HG03097 (cell line): ENCODE measurements at regions not wholly inside any gene's neighbourhood (a gene's known extent, or its start where the extent isn't known, plus 50 kb on each side); places are given as distances from the start of the nearest gene placed in this dataset.

ENCODE experiments used
- ATAC-seq: cut with Tn5 transposase; IDR thresholded peaks from one replicate; pipeline ENCODE4 v1.9.1; 2021; ENCODE audit not compliant: unreplicated experiment, low FRiP score

DNA sequence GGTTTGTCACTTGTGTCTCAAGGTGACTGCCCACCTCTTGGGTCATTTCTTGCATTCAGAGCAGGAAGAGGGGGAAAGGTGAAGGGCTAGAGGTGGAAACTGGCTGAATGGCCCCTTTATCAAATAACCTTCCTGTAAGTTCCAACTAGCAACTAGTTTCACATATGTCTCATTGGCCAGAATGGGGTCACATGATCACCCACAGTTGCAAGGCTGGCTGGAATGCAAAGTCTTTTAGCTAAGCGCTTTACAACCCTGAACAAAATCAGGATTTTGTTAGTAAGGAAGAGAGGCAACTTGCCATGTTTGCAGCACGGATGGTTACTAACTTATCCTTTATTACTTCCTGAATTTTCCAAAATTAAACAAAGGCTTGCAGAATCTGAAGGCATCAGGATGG, 156.3 kb downstream of the EMX2 start:
- no peak for ATAC-seq

DNA sequence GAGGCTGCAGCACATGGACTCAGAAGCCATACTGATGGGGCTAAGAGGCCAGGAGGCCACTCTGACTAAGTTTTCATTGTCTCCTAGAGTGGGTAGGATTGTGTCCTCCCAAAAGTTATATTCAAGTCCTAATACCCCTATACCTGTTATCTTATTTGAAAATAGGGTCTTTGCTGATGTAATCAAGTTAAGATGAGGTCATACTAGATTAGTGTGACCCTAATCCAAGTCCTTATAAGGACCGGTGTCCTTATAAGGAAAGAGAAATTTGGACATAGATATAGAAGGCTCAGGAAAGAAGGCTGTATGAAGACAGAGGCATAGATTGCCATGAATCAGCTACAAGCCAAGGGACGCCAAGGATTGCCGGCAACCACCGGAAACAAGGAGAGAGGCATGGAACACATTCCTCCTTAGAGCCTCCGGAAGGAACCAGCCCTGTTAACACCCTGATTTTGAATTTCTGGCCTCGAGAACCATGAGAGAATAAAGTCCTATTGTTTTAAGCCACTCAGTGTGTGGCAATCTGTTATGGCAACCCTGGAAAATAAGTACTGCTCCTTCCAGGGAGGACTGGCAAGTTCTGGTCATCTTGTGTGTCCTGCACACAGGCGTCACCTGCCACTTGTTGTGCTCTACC, 157.0 kb downstream of the EMX2 start:
- ATAC-seq, result no peak

DNA sequence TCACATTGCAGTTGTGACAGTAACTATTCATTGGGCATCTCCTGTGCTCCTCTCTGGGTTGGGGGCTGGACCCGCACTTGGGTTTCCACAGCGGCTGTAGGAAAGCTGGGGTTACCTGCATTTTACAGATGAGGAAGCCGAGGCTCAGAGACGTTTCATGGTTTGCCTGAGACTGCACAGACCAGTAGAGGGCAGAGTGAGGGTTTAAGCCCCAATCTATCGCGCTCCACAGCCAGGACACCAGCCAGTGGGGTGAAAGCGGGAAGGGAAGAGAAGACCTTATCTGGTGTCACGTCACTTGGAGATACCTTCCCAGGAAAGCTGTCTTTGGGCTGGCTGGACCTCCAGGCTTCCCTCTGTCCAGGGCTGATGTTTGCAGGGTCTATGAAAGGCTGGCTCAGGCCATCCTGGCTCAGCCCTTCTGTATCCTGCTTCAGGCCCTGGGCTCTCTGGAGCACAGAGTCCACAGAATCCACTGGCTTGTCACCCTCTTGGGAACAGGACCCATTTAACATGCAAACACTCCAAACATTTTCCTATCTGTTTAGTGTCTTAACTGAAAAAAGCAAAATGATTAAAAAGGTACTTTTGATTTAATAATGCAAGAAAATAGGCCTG, 167.7 kb downstream of the EMX2 start:
- ATAC-seq, result no peak

DNA sequence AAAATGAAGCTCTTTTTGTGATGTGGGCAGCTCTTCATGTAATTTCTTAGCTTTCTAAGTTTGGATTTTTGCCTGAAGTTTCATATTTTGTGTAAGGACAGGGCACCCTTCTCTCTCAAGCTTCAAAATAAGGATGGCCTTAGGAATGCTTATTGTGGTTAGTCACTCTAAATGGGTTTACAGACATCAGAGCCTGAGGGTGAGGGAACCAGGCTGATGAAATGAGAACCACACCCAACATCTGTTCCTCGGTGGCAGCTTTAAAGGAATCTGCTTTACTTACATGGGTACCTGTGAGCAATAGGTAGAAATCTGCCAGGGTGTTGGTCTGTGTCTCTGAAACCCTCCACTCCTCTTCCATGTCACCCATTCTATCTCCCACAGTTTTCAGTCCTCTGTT, 174.3 kb downstream of the EMX2 start:
- no peak for ATAC-seq

DNA sequence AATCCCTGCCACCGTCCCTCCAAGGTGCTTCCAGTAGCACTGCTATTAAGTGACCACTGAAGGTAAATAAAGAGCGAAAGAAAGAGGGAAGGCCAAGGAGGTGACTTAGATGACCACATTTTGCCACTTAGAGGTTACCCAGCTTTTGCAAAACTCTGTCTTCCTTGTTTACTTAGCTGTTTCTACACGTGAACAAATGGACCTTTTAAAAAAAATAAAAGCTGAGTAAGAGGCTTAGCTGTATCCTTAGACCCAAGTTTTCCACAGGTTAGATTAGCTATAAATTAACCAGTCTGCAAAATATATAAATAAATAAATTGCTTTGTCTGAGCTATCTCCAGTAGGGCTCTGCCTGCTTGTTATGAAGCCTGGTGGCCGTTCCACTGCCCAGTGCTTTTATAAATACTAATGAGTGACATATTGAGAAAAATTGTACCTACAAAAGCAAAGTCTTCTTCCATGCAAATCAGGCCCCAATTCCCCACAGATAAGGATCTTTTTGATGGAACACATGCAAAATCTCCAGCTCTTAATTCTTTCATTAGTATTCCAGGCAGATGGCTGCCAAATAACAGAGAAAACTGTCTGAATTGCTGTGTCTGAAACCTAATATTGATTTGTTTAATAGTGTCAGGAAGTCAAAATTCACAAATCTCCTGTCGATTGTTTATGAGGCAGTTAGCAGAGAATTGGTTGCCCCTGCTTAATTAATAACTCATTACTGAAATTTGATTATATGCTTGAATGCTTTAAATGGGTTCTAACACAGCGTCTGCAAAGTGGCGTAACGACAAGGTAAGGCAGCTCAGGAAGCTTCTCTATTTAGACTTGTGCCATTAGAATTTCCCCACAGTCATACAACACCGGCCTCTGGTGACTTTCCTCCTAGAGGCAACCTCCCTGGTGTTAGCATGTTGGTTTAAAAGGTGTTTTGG, 176.7 kb downstream of the EMX2 start:
- no peak for ATAC-seq

DNA sequence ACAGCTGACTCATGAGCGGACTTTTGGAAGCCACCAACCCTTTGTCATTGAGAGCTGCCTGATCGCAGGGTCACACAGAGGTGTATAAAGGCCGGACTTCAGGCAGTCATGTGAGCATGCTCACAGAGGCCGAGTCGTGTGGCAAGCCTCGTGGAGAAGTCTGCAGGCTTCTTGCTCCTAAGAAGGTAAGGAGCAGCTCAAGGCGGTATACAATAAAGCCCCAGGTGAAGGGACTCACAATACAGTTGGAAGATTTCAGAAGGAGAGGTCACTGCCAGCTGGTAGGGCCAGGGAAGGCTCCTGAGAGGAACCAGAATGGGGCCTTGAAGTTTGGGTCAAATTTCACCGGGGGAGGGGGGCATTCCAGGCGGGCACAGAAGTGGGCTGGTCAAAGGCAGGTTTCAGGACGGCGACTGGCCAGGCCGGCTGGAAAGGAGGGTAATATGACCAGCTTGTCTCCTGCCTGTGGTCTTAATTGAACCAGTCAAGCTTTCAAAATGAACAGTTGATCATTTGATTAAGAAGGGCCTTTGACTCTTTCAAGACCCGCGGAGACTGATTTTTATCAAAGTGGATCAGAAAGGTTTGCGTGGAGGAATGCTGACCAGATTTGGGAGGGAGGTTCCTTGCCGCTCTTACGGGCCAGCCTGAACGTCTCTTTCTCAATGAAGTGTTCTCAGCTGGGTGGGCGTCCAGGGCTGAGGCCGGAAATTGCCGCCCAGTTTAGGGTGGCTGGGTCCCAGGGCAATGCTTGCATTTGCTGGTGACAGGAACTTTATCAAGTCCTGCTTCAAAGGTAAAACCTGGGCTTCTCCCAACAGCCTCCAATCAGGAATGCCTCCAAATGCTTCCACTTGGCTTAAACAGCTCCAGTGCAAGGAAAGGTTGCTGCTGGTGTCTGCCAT, 178.6 kb downstream of the EMX2 start:
- no peak for ATAC-seq

DNA sequence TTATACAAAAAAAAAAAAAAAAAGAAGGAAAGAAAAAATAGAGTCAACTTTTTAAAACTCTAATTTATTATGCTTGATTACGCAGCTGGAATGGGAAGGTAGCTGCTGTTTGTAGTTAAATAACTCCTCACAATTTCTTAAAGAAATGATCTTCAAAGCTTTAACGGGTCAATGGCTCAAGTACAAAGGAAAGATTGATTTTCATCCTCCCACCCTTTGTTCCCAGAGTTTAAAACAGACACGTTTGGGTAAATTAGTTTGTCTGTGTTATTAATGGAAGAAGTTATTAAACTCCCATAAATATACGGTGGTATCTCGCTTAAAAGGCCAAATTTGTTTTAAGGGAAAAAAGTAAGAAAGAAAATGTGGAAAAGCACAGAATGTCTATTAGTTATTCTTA, 179.3 kb downstream of the EMX2 start:
- ATAC-seq, result no peak

DNA sequence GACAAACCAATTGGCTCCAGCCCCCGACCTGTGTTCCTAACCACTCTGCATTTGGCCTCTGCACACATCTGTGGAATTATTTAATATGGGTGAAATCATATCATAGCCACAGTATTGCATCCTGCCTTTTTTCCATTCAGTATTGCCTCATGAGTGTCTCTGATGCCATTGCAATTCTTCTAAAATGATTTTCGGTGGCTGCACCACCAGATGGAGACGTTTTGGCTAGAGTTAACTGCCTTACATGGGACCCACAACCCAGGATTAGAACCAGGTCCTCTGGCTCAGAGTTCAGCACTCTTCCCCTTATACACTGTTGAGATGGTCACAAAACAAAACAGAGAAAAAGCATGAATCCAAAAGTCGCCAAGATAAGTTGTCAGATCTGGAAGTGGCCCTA, 180.8 kb downstream of the EMX2 start:
- ATAC-seq, result no peak

DNA sequence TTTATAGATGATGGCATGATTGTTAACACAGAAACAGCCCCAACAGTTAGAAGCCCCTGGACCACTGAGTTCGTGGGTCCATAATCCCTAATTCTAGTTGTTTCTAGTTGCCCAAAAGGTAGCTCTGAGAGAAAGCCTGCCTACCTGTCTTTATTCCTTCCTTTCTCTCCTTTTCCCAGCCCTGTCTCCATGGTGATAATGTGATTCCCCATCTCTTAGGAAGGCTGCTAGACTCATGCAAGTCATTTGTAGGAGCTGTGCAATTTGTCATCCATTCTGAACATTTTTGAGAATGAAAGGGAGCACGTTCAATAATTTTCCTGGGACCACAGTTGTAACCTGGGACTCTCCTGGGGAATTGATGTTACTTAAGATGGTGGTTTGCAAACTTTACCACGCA, 183.4 kb downstream of the EMX2 start:
- ATAC-seq, result no peak

DNA sequence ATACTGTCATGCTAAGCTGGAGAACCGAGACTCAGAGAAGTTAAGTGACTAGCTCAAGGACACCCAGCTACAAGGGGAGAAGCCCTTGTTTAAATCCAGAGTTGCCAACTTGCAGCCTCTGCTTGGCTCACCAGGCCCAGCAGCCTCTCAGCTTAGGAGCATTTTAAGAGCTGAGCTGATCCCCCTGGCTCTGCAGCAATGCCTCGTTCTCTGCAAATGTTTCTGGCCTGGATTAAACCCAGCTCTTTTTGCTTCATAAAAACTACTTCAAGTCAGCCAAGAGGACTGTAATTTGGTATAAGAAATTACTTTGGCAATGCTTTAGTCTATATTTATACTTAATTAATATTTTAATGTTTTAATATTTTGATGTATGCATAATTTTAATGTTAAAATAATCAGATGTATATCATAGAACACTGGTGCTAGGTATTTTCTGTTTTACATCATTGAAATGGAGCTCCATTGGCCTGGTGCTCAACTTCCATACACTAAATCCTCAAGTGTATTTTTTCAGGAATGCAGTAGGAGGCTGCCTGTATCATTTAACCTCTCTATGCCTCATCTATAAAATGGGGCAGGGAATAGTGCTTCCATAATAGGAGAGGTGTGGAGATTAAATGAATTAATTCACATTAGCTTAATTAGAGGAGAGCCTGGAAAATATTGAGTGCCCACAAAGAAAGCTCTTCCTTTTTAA, 184.2 kb downstream of the EMX2 start:
- no peak for ATAC-seq

DNA sequence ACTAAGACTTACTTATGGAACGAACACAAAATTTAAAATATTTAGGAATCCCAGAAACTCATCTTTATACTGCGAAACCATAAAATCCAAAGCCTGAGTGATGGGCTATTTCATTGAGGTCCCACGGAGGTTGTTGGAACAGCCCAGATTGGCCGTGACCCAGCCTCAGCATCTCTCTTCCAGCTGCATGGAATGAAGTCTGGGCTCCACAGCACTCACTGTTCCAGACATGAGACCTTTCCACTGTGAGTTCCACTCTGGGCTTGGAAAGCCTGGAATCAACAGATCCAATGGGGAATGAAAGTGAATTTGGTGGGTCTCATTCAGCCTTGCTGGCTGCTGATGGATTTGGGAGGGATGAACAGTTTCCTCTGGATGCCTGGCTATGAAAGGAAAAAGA, 184.9 kb downstream of the EMX2 start:
- no peak for ATAC-seq

DNA sequence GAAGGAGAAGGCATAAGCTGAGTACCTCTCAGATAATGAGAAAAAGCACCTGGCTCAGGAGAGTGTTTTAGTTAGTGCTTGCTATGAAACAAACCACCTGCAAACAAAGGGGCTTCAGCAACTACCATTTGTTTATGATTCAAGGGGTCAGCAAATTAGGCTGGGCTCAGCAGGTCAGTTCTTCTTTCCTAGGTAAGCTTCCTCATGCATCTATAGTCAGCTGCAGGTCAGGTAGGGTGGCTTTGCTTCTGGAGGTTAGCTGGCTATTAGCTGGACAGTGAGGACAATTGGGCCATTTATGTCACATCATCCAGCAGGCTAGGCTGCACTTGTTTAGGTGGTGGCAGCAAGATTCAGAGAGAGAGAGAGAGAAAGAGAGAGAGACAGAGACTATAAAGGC, 185.5 kb downstream of the EMX2 start:
- no peak for ATAC-seq

DNA sequence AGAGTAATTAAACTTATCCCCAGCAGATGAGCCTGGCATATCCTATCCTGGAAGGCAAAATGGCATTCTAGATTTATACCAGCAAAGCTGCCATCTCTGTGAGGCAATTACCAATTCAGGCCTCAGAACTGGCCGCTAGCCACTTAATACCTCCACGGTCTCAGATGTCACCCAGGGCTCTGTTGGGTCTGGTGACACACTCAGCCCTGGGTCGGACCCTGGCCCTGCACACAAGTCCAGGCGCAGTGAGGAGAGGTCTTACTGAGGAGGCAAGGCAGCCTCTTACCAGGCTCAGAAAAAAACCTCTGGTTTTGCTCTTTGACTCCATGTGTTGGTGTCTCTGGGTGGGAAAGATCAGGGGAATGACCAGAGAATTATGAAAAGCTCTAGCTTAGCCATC, 186.6 kb downstream of the EMX2 start:
- no peak for ATAC-seq

DNA sequence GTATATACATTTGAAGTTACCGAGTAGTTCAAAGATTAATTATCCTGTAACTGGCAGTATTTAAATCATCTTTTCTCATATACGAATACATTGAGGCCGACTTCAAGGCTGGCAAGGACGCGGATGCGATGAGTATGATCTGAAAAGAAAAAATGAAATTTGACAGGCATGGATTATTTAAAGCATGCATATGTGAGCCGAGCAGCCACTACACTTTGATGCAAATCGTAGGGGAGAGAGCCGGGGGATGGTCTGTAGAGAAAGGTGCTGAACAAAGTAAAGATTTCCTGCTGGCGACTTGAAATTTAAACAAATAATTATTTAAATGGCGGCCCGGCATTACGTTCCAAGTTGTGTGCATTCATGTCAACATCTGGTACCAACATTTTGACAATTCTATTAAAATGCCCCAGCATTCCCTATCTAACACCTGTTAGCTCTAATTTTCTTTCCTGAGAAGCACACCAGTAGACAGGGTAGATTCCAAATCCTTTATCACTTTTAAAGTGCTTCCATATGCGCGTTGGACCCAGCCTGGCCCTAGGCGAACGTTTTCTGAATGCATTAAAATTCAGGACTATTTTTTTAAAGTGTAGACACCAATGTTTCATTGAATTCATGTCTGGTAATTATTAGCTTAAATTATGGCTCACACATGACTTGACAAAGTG, 188.7 kb downstream of the EMX2 start:
- no peak for ATAC-seq

DNA sequence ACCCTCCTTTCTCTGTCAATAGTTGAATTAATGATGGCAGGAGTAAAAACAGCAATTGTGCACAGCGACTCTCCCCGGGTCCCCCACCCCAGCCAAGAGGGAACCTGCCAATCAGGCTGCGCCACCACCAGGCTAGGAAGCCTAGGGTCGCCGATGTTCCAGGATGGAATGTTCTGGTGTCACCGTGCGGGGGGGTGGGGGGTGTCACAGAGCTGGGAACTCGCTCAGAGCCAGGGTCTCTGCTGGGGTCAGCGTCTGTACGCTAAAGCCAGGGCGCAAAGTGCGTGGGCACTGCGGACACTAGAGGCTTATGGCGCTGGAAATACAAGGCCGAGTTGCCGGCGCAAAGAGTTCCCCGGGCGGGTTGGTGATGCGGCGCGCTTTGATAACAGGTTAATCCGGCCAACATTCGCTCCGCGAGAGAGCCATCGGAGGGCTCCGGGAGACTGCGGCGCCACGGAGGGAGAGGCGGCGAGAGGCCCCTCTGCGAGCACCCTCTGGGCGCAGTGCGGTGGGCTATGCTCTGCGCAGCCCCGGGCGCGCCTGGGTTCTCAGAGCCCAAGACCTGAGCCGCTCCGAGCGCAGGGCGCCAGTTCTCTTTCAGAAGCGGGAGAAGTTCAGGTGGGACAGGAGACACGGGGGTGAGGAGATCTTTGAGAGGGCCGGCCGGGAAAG, 192.3 kb downstream of the EMX2 start:
- ATAC-seq, result no peak

DNA sequence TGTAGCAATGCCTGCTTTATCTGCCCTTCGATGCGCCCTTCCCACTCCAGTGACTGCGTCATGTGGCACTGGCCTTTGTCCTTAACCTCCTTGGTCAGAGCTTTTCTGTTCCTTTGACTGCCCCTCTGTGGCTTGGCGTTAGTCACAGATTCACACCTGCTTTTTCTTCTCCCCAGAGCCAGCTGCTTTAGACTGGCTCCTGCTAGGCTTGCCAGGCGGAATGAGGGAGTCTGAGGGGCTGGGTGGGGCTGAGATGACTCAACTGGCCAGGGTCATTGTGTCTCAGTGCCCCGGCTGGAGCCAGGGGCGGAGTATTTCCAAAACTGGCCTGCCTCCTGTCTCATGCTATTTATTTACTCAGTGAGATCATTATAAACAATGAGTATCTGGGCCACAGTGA, 194.1 kb downstream of the EMX2 start:
- ATAC-seq, result no peak

DNA sequence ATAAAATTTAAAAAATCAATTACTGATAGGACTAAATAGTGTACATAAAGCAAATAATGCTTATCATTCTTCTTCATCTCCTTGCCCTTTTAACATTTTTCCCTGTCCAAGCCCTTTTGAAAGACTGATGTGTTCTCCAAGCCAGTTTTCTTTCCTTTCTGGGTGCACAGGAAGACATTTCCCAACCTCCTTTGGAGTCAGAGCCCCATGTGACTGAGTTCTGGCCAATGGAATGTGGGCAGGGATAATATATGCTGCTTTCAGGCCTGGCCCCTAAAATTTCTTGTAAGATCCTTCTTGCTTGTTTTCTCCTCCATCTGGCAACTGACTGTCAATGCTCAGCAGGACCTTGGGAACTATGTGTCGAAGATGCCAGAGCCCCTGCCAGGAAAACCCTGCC, 197.5 kb downstream of the EMX2 start:
- ATAC-seq, result no peak

DNA sequence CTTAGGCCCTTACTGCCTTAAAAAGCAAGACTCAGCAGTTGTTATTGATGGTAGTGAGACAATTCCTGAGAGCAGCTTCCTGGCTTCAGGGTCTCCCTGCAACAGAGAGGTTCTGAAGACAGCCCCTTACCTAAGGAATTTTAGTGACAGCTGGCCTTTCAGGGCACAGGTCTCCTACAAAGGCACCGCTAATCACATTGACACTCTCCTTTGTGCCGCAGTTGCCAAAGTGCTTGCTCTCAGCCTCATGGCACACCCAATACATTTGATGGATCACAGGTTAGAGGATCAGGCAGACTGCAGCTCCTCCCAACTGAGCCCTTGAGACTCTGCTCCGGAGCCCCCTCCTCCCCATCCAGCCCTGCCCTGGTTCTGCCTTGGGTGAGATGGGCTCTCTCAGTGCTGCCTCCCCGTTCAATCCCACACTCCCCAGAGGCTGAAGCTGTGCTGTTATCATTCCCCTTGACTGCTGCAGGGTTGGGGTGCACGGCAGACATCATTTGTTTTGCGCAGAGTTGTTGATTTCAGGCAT, 198.2 kb downstream of the EMX2 start:
- no peak for ATAC-seq

DNA sequence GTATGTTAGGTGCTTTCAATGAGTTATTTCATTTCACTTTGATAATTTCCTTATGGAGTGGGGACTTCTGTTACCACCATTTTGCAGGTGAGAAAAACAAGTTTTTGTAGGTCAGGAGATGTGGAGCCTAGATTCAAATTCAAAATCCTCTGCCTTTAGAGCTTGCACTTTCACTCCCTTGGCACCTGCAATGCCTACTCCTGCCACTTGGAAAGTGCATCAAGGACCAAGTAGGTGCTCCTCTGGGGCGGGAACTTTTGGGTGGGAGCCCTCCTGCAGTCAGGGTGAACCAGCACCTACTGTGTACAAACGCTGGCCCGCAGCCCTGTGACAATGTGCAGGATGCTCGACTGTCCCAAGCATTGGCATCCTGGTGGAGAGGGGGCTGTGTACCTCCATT, 199.0 kb downstream of the EMX2 start:
- no peak for ATAC-seq
